GM12873 (cell line): ENCODE measurements at regions not wholly inside any gene's neighbourhood (a gene's known extent, or its start where the extent isn't known, plus 50 kb on each side); places are given as distances from the start of the nearest gene placed in this dataset.

Experiments used
- CTCF ChIP-seq: IDR thresholded peaks from 2 replicates; pipeline ENCODE4 v1.5.1; 2012; ENCODE audit warnings: low read depth, mild to moderate bottlenecking, moderate library complexity, low read length, control low read depth; ENCODE audit not compliant: insufficient read depth; ENCODE audit errors: missing control alignments

GRCh38 chr21:18744840-18745239, 341.3 kb upstream of the TMPRSS15 start:
- no peak for TF ChIP-seq CTCF

- no peak for TF ChIP-seq CTCF
Measured at GRCh38 chr21:18759267-18759666, 355.7 kb upstream of the TMPRSS15 start.

GRCh38 chr21:18759751-18760161, 356.2 kb upstream of the TMPRSS15 start:
- TF ChIP-seq CTCF: no peak

- no peak for TF ChIP-seq CTCF
Measured at GRCh38 chr21:18760247-18760646, 356.7 kb upstream of the TMPRSS15 start.

GRCh38 chr21:18764720-18765119, 361.1 kb upstream of the TMPRSS15 start:
- no peak for TF ChIP-seq CTCF

- TF ChIP-seq CTCF: no peak
Measured at GRCh38 chr21:18769599-18769998, 366.0 kb upstream of the TMPRSS15 start.

GRCh38 chr21:18771845-18772380, 368.3 kb upstream of the TMPRSS15 start:
- no peak for TF ChIP-seq CTCF
